ENCODE measurements at regions not wholly inside any gene's neighbourhood (a gene's known extent, or its start where the extent isn't known, plus 50 kb on each side); places are given as distances from the start of the nearest gene placed in this dataset.

DNA sequence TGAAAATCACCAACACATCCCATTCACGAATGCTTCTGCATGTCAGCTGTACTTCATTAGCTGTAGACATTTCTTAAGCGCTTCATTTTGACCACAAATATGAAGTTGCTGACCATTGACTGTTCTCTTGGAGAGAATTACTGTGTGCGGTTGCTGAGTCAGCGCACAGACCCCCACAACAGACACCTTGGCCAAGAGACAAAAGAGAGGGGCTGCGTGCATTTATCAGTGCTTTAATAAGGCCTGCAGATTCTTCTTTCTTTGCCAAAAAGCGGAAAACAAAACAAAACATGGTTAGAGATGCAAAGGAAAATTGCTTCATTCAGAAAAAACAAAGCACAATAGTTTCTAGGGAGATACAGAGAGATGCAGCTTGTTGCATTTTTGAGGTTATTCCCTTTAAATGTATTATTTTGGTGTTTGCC lies 174.7 kb downstream of the ACKR3 start:
- TF ChIP-seq POLR2AphosphoS5 (IDR thresholded peaks at IDR 0.05; ENCODE audit: low read depth, low read length) (no peak), TAF1 (IDR thresholded peaks at IDR 0.05; ENCODE audit: low read depth, low read length) (no peak), POLR2A (IDR thresholded peaks at IDR 0.05; ENCODE audit: low read depth, low read length) (no peak), SPI1 (IDR thresholded peaks at IDR 0.05; ENCODE audit: low read depth, low read length) (no peak), POU2F2 (IDR thresholded peaks at IDR 0.05; ENCODE audit: low read depth, low read length) (no peak)
